ENCODE measurements at regions not wholly inside any gene's neighbourhood (a gene's known extent, or its start where the extent isn't known, plus 50 kb on each side); places are given as distances from the start of the nearest gene placed in this dataset.

- DNase-seq: no peak
- Mint-ChIP-seq H3K4me1 (ENCODE audit: low read depth) (peaks cover 2% of the 10 kb centered on the region), H3K27me3 (ENCODE audit: low read depth) (peaks cover 11% of the 10 kb centered on the region), H3K27ac (no peak overlapping the region), H3K9me3 (no peaks in the 10 kb centered on the region), H3K4me3 (no peak overlapping the region), H3K36me3 (ENCODE audit: low read depth) (no peaks in the 10 kb centered on the region)
- intact Hi-C loops (cut with micrococcal nuclease): no loop called here
- CTCF ChIA-PET: no interaction called here
Measured at GRCh38 chr3:150091626-150092025, 120.9 kb upstream of the PFN2 start.

DNA sequence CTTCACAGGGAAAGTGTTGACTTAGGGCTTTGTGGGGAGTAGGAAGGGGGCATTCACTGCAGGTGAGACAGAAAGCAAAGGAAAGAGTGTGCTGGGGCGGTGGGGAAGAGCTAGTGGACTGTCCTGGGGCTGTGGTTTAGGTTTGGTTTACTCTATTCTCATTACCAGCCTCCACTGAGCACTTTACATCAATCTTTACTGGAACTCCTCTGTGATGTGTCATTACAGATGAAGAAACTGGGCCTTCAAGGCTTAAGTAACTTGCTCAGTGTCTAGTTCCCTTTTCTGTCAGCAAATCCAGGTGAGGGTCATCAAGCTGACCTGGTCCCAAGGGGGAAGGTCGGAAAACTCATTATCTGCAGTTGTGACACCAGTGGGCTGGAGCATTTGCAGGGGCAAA is 120.2 kb upstream of the PFN2 start:
- no peak for DNase-seq
- no peak overlapping the region for H3K27ac Mint-ChIP-seq
- H3K9me3 Mint-ChIP-seq: no peaks in the 10 kb centered on the region
- CTCF ChIA-PET: no interaction called here
- no peaks in the 10 kb centered on the region for H3K36me3 Mint-ChIP-seq (ENCODE audit: low read depth)
- no peak overlapping the region for H3K4me3 Mint-ChIP-seq
- intact Hi-C loops (cut with micrococcal nuclease): no loop called here
- no peaks in the 10 kb centered on the region for H3K4me1 Mint-ChIP-seq (ENCODE audit: low read depth)
- peaks cover 11% of the 10 kb centered on the region for H3K27me3 Mint-ChIP-seq (ENCODE audit: low read depth)

GRCh38 chr3:150090006-150090405 is 119.3 kb upstream of the PFN2 start:
- H3K36me3 Mint-ChIP-seq (ENCODE audit: low read depth): no peaks in the 10 kb centered on the region
- intact Hi-C loops (cut with micrococcal nuclease): no loop called here
- no peak overlapping the region for H3K27ac Mint-ChIP-seq
- no peaks in the 10 kb centered on the region for H3K4me1 Mint-ChIP-seq (ENCODE audit: low read depth)
- H3K9me3 Mint-ChIP-seq: no peaks in the 10 kb centered on the region
- CTCF ChIA-PET: no interaction called here
- no peak for DNase-seq
- peaks cover 11% of the 10 kb centered on the region for H3K27me3 Mint-ChIP-seq (ENCODE audit: low read depth)
- H3K4me3 Mint-ChIP-seq: no peak overlapping the region

GRCh38 chr3:150084128-150084527 is 113.4 kb upstream of the PFN2 start:
- DNase-seq: no peak
- Mint-ChIP-seq H3K27ac (no peak overlapping the region), H3K4me1 (ENCODE audit: low read depth) (no peaks in the 10 kb centered on the region), H3K27me3 (ENCODE audit: low read depth) (peaks cover 9% of the 10 kb centered on the region), H3K9me3 (no peaks in the 10 kb centered on the region), H3K4me3 (no peak overlapping the region), H3K36me3 (ENCODE audit: low read depth) (no peaks in the 10 kb centered on the region)
- intact Hi-C loops (cut with micrococcal nuclease): no loop called here
- CTCF ChIA-PET: no interaction called here

DNA sequence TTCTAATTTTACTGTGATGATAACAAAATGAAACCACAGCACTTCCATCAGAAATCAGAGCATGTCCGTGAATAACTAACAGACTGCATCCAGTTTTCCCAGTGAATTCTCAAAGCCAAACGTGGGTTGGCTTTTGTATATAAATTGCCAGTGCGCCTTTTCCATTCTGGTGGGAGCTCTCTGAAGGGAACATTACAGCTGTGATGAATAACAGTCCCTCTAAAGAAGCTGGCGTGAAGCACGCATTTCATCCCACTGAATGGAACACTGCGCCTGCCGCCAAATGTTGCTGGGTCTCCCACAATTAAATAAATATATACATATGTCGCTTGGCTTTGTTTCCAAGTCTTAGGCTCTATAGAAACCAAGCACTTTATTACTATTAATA is 113.0 kb upstream of the PFN2 start:
- no peak for DNase-seq
- peaks cover 9% of the 10 kb centered on the region for H3K27me3 Mint-ChIP-seq (ENCODE audit: low read depth)
- H3K27ac Mint-ChIP-seq: no peak overlapping the region
- CTCF ChIA-PET: no interaction called here
- intact Hi-C loops (cut with micrococcal nuclease): no loop called here
- no peaks in the 10 kb centered on the region for H3K36me3 Mint-ChIP-seq (ENCODE audit: low read depth)
- H3K9me3 Mint-ChIP-seq: no peaks in the 10 kb centered on the region
- no peak overlapping the region for H3K4me3 Mint-ChIP-seq
- no peaks in the 10 kb centered on the region for H3K4me1 Mint-ChIP-seq (ENCODE audit: low read depth)

DNA sequence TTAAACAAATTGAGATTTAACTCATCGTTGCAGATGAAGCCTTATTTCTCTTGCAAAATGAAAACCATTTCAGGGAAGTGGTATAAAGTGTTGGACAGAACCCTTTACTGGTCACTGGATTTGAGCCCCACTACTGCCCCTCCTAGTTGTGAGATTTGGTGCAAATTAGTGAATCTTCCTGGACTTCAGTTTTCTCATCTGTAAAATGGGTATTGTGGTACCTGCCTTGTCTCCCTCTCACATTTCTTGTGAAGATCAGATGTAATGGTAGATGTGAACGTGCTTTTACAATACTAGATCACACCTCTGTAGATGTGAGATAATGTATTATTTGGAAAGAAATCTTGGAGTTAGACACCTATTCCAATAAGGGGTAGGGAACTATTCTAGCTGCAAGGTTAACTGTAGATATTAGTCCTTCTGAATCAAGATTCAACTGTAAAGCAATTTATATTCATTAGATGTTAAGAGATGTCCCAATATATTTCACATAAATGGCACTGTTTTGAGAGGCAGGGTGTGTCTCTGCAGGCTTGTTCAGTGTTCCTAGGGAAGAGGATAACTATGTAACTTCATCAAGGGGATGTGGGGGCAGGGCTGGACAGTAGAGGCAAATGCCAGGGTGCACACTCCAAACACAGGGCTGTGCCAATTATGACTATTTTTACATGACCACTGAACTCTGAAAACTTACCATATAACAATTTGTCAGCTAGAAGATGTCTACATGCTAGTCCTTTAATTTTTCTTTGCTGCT is 112.4 kb upstream of the PFN2 start:
- intact Hi-C loops (cut with micrococcal nuclease): no loop called here
- H3K27me3 Mint-ChIP-seq (ENCODE audit: low read depth): peaks cover 6% of the 10 kb centered on the region
- DNase-seq: no peak
- H3K4me3 Mint-ChIP-seq: no peak overlapping the region
- no peaks in the 10 kb centered on the region for H3K9me3 Mint-ChIP-seq
- H3K36me3 Mint-ChIP-seq (ENCODE audit: low read depth): no peaks in the 10 kb centered on the region
- H3K4me1 Mint-ChIP-seq (ENCODE audit: low read depth): no peaks in the 10 kb centered on the region
- no peak overlapping the region for H3K27ac Mint-ChIP-seq
- CTCF ChIA-PET: no interaction called here

GRCh38 chr3:150081084-150081483 is 110.4 kb upstream of the PFN2 start:
- intact Hi-C loops (cut with micrococcal nuclease): no loop called here
- Mint-ChIP-seq H3K36me3 (ENCODE audit: low read depth) (no peaks in the 10 kb centered on the region), H3K4me1 (ENCODE audit: low read depth) (no peaks in the 10 kb centered on the region), H3K4me3 (no peak overlapping the region), H3K9me3 (no peaks in the 10 kb centered on the region), H3K27me3 (ENCODE audit: low read depth) (peaks cover 3% of the 10 kb centered on the region), H3K27ac (no peak overlapping the region)
- CTCF ChIA-PET: no interaction called here
- no peak for DNase-seq

GRCh38 chr3:150080058-150080730 is 109.5 kb upstream of the PFN2 start:
- Mint-ChIP-seq H3K27me3 (ENCODE audit: low read depth) (peaks cover 3% of the 10 kb centered on the region), H3K4me1 (ENCODE audit: low read depth) (no peaks in the 10 kb centered on the region), H3K4me3 (no peak overlapping the region), H3K36me3 (ENCODE audit: low read depth) (no peaks in the 10 kb centered on the region), H3K27ac (no peak overlapping the region), H3K9me3 (no peaks in the 10 kb centered on the region)
- CTCF ChIA-PET: no interaction called here
- intact Hi-C loops (cut with micrococcal nuclease): no loop called here
- DNase-seq: no peak

DNA sequence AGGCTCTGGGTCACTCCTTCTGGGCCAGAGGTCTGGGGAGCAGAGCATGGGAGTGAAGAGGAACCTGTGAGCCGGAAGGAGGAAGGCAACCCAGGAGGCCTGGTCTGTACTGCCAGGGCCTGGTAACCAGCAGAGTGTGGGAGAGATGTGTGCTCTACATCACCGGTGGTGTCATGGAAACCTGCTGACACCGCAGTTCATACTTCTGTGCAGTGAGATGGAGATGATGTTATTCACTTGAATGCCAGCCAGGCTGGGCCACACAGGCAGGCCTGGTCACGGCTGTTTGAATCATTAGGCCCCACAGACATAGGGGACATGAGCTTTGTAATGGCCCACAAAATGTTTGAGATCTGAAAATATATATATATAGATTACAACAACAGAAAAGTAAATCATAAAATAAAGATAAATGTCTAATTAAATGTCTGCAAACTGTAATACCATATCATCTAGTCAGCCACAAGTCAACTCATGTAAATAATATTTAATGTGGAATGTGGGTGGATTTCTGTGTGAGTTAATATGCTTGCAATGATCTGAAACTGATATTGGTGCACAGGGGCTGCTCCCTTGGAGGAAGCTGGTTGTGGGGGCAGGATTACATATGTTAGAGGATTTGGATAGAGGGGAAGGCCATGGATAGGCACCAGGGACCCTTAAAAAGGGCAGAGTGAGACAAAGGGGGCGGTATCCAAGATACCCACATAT is 108.5 kb upstream of the PFN2 start:
- intact Hi-C loops (cut with micrococcal nuclease): no loop called here
- Mint-ChIP-seq H3K4me3 (no peak overlapping the region), H3K4me1 (ENCODE audit: low read depth) (no peaks in the 10 kb centered on the region), H3K36me3 (ENCODE audit: low read depth) (no peaks in the 10 kb centered on the region), H3K9me3 (no peaks in the 10 kb centered on the region), H3K27me3 (ENCODE audit: low read depth) (peaks cover under 1% of the 10 kb centered on the region), H3K27ac (no peak overlapping the region)
- CTCF ChIA-PET: no interaction called here
- no peak for DNase-seq

GRCh38 chr3:150077581-150078247 is 107.0 kb upstream of the PFN2 start:
- Mint-ChIP-seq H3K36me3 (ENCODE audit: low read depth) (no peaks in the 10 kb centered on the region), H3K4me1 (ENCODE audit: low read depth) (no peaks in the 10 kb centered on the region), H3K4me3 (no peak overlapping the region), H3K27me3 (ENCODE audit: low read depth) (peaks cover 5% of the 10 kb centered on the region), H3K27ac (no peak overlapping the region), H3K9me3 (no peaks in the 10 kb centered on the region)
- no peak for DNase-seq
- intact Hi-C loops (cut with micrococcal nuclease): no loop called here
- CTCF ChIA-PET: no interaction called here

DNA sequence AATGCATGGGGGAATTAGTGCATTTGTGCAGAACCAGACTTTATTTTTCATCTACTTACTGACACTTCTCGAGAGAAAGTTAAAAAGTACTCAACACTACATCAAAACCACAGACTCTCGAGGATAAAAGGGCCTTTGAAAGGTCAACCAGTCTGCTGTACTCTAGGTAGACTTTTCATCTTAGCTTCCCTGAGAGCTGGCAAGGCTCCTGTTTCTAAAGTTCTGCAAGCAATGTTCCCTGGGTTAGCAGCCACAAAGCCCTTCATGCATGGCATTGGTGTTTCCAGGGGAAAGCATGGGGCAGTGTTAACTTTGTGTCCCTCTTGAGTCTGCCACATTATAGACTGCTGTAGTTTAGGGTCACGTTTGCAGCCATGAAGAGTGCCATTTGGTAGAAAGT is 106.4 kb upstream of the PFN2 start:
- Mint-ChIP-seq H3K9me3 (no peaks in the 10 kb centered on the region), H3K36me3 (ENCODE audit: low read depth) (no peaks in the 10 kb centered on the region), H3K27me3 (ENCODE audit: low read depth) (peaks cover 5% of the 10 kb centered on the region), H3K27ac (no peak overlapping the region), H3K4me3 (no peak overlapping the region), H3K4me1 (ENCODE audit: low read depth) (no peaks in the 10 kb centered on the region)
- intact Hi-C loops (cut with micrococcal nuclease): no loop called here
- CTCF ChIA-PET: no interaction called here
- no peak for DNase-seq

GRCh38 chr3:150076443-150076842 is 105.7 kb upstream of the PFN2 start:
- CTCF ChIA-PET: no interaction called here
- no peak for DNase-seq
- no peaks in the 10 kb centered on the region for H3K36me3 Mint-ChIP-seq (ENCODE audit: low read depth)
- no peaks in the 10 kb centered on the region for H3K4me1 Mint-ChIP-seq (ENCODE audit: low read depth)
- no peak overlapping the region for H3K27ac Mint-ChIP-seq
- no peak overlapping the region for H3K4me3 Mint-ChIP-seq
- intact Hi-C loops (cut with micrococcal nuclease): no loop called here
- no peaks in the 10 kb centered on the region for H3K9me3 Mint-ChIP-seq
- peaks cover 5% of the 10 kb centered on the region for H3K27me3 Mint-ChIP-seq (ENCODE audit: low read depth)

Data from activated naive CD4-positive, alpha-beta T cell treated with anti-CD3 and anti-CD28 coated beads for 36 hours (primary cell).